HCT116 (cell line): ENCODE measurements at regions not wholly inside any gene's neighbourhood (a gene's known extent, or its start where the extent isn't known, plus 50 kb on each side); places are given as distances from the start of the nearest gene placed in this dataset.

ENCODE experiments used
- ATAC-seq: fragments of 200-7000 bp; cut with Tn5 transposase; 2 replicates; pipeline ENCODE4 v1.9.1; 2020; ENCODE audit warnings: mild to moderate bottlenecking, moderate library complexity
- BruUV-seq: library from RNA; stranded (reverse); fragments of 400-500 nt; replicated peaks from 2 replicates; lab custom pipeline; 2021; lab: Mats Ljungman, UMichigan
- CTCF ChIA-PET: fragments of 300-600 bp; sonication (Branson Sonifier 250); formaldehyde crosslinking; loops from one replicate; lab custom pipeline; 2021; ENCODE audit warnings: antibody characterized with exemption; lab: Charles Lee
- POLR2A ChIA-PET: fragments of 300-600, 350-600 bp; sonication (Branson Sonifier 250); formaldehyde crosslinking; loops from one replicate; lab custom pipeline; 2021; ENCODE audit warnings: antibody characterized with exemption; lab: Charles Lee
- RAD21 ChIA-PET, 2 experiments: fragments of 300-600 bp; sonication (Branson Sonifier 250); formaldehyde crosslinking; loops; one replicate each; lab custom pipeline; 2023; ENCODE audit warnings: low total read pairs in 2 of 2; ENCODE audit not compliant: uncharacterized antibody in 2 of 2, unreplicated experiment in 2 of 2, low non-redundant PET in 1 of 2; lab: Charles Lee
- DNase-seq: peaks from one replicate; pipeline ENCODE4 v3.0.0-alpha.2; 2010; ENCODE audit warnings: low read depth, low spot score
- H2AFZ ChIP-seq: fragments of 200-600 bp; shearing (Covaris generic), sonication (generic); 2 replicates; pipeline ENCODE4 v1.6.1; 2017; ENCODE audit warnings: low read depth, mixed run types, mixed read lengths, antibody characterized with exemption, low read length; ENCODE audit not compliant: poor library complexity, severe bottlenecking
- H3K27ac ChIP-seq: 2 replicates; pipeline ENCODE4 v1.5.1; 2012; ENCODE audit warnings: low read depth, low read length
- H3K27me3 ChIP-seq: fragments of 200-600 bp; sonication (generic); 2 replicates; pipeline ENCODE4 v1.6.1; 2016; ENCODE audit warnings: mixed run types, low read length, mixed read lengths; ENCODE audit not compliant: insufficient read depth
- H3K36me3 ChIP-seq, 2 experiments: fragments of 200-500 bp in 1 of 2; fragments of 200-600 bp in 1 of 2; sonication (Bioruptor generic) in 1 of 2; sonication (generic) in 1 of 2; 2 replicates each; pipeline versions ENCODE4 v1.5.1 to v1.6.1; 2014 to 2016; ENCODE audit warnings: low read length in 2 of 2, inconsistent platforms in 1 of 2, mixed read lengths in 1 of 2, mixed run types in 1 of 2; ENCODE audit not compliant: insufficient read depth in 2 of 2, control insufficient read depth in 1 of 2
- H3K4me1 ChIP-seq, 2 experiments: fragments of 200-600 bp in 1 of 2; sonication (generic) in 1 of 2; 2 replicates each; pipeline versions ENCODE4 v1.5.1 to v1.6.1; 2012 to 2017; ENCODE audit warnings: low read length in 2 of 2, inconsistent platforms in 1 of 2, mild to moderate bottlenecking in 1 of 2, mixed read lengths in 1 of 2, mixed run types in 1 of 2, moderate library complexity in 1 of 2; ENCODE audit not compliant: insufficient read depth in 2 of 2, control insufficient read depth in 1 of 2
- H3K4me2 ChIP-seq: fragments of 200-600 bp; sonication (generic); 2 replicates; pipeline ENCODE4 v1.6.1; 2017; ENCODE audit warnings: mixed run types, low read length, mixed read lengths
- H3K4me3 ChIP-seq, 2 experiments: fragments of 200-600 bp in 1 of 2; sonication (generic) in 1 of 2; replicated peaks in 1 of 2; 2 replicates each; pipeline ENCODE4 v1.5.1; 2011 to 2016; ENCODE audit warnings: low read length in 2 of 2, control low read depth in 1 of 2, low read depth in 1 of 2, mild to moderate bottlenecking in 1 of 2, mixed read lengths in 1 of 2, mixed run types in 1 of 2
- H3K79me2 ChIP-seq: fragments of 200-600 bp; sonication (generic); 2 replicates; pipeline ENCODE4 v1.6.1; 2017; ENCODE audit warnings: mild to moderate bottlenecking, mixed run types, low read length, moderate library complexity, mixed read lengths; ENCODE audit not compliant: insufficient read depth
- H3K9ac ChIP-seq: fragments of 200-600 bp; sonication (generic); 2 replicates; pipeline ENCODE4 v1.6.1; 2016; ENCODE audit warnings: low read length, mixed read lengths
- H3K9me2 ChIP-seq: fragments of 200-600 bp; sonication (generic), shearing (Covaris generic); 2 replicates; pipeline ENCODE4 v1.6.1; 2017; ENCODE audit warnings: mixed run types, mild to moderate bottlenecking, moderate library complexity; ENCODE audit not compliant: insufficient read depth
- H3K9me3 ChIP-seq, 2 experiments: fragments of 200-500 bp in 1 of 2; fragments of 200-600 bp in 1 of 2; sonication (Bioruptor generic) in 1 of 2; sonication (generic) in 1 of 2; 2 replicates each; pipeline ENCODE4 v1.6.1; 2014 to 2017; ENCODE audit warnings: low read length in 2 of 2, mixed read lengths in 2 of 2, inconsistent platforms in 1 of 2, low read depth in 1 of 2, mild to moderate bottlenecking in 1 of 2, mixed run types in 1 of 2, moderate library complexity in 1 of 2; ENCODE audit not compliant: control insufficient read depth in 1 of 2, insufficient read depth in 1 of 2
- H4K20me1 ChIP-seq: fragments of 200-600 bp; sonication (generic), shearing (Covaris generic); 2 replicates; pipeline ENCODE4 v1.6.1; 2017; ENCODE audit warnings: mixed run types, mild to moderate bottlenecking, moderate library complexity; ENCODE audit not compliant: insufficient read depth
- CBX3 ChIP-seq: IDR thresholded peaks from 2 replicates; pipeline ENCODE4 v1.6.1; 2012; ENCODE audit warnings: low read depth
- CEBPB ChIP-seq: IDR thresholded peaks from 2 replicates; pipeline ENCODE4 v1.6.1; 2012; ENCODE audit warnings: low read depth
- CTCF ChIP-seq, 3 experiments: fragments of 200-600 bp in 1 of 3; sonication (generic) in 1 of 3; IDR thresholded peaks in 2 of 3; conservative IDR thresholded peaks in 1 of 3; 2 replicates each; pipeline ENCODE4 v1.5.1; 2012 to 2017; ENCODE audit warnings: low read depth in 2 of 3, low read length in 2 of 3, antibody characterized with exemption in 1 of 3, borderline replicate concordance in 1 of 3, control low read depth in 1 of 3, mild to moderate bottlenecking in 1 of 3, mixed read lengths in 1 of 3, mixed run types in 1 of 3, moderate library complexity in 1 of 3; ENCODE audit not compliant: insufficient read depth in 1 of 3
- EGR1 ChIP-seq: IDR thresholded peaks from 2 replicates; pipeline ENCODE4 v1.6.1; 2012; ENCODE audit warnings: low read depth
- EZH2phosphoT487 ChIP-seq: fragments of 200-600 bp; IDR thresholded peaks from 2 replicates; pipeline ENCODE4 v1.6.1; 2018; ENCODE audit warnings: antibody characterized with exemption, borderline replicate concordance
- FOSL1 ChIP-seq: IDR thresholded peaks from 2 replicates; pipeline ENCODE4 v1.6.1; 2012; ENCODE audit warnings: low read depth
- MAX ChIP-seq: IDR thresholded peaks from 2 replicates; pipeline ENCODE4 v1.6.1; 2012
- POLR2A ChIP-seq: IDR thresholded peaks from 2 replicates; pipeline ENCODE4 v1.7.0; 2011; ENCODE audit warnings: borderline replicate concordance; ENCODE audit not compliant: insufficient read depth, insufficient read length; ENCODE audit errors: extremely low read depth
- POLR2AphosphoS5 ChIP-seq: IDR thresholded peaks from 2 replicates; pipeline ENCODE4 v1.6.1; 2011; ENCODE audit warnings: mild to moderate bottlenecking, low read depth, low read length, moderate library complexity
- RAD21 ChIP-seq: IDR thresholded peaks from 2 replicates; pipeline ENCODE4 v1.6.1; 2012; ENCODE audit warnings: low read depth, mild to moderate bottlenecking
- SIN3A ChIP-seq: IDR thresholded peaks from 2 replicates; pipeline ENCODE4 v1.6.1; 2012; ENCODE audit warnings: low read depth
- SP1 ChIP-seq: IDR thresholded peaks from 2 replicates; pipeline ENCODE4 v1.6.1; 2012; ENCODE audit warnings: low read depth
- TCF7L2 ChIP-seq: IDR thresholded peaks from 2 replicates; pipeline ENCODE4 v1.7.0; 2011; ENCODE audit warnings: borderline replicate concordance, inconsistent platforms; ENCODE audit not compliant: insufficient read depth, insufficient read length; ENCODE audit errors: extremely low read depth
- YY1 ChIP-seq: IDR thresholded peaks from 2 replicates; pipeline ENCODE4 v1.6.1; 2011; ENCODE audit warnings: low read length, low read depth, moderate library complexity, mild to moderate bottlenecking; ENCODE audit not compliant: insufficient replicate concordance; ENCODE audit errors: extremely low read depth
- ZFX ChIP-seq: fragments of 450-650 bp; IDR thresholded peaks from 2 replicates; pipeline ENCODE4 v1.6.1; 2017
- ZNF274 ChIP-seq: fragments of 200-500 bp; sonication (Bioruptor generic); IDR thresholded peaks from 2 replicates; pipeline ENCODE4 v1.6.1; 2014; ENCODE audit warnings: mild to moderate bottlenecking, low read depth, low read length, inconsistent platforms
- intact Hi-C: fragments of 100-400 bp; cut with micrococcal nuclease; formaldehyde crosslinking; loops from 2 replicates; pipeline ENCODE4 v1.10.0; 2022
- TF ChIP-seq, protein P1 (sequence below): IDR thresholded peaks from 2 replicates; pipeline ENCODE4 v1.6.1; 2012; ENCODE audit warnings: low read depth
- TF ChIP-seq, protein P2 (sequence below): IDR thresholded peaks from 2 replicates; pipeline ENCODE4 v1.6.1; 2012
- TF ChIP-seq, protein P3 (sequence below): IDR thresholded peaks from 2 replicates; pipeline ENCODE4 v1.6.1; 2011; ENCODE audit warnings: mild to moderate bottlenecking, low read length, moderate library complexity; ENCODE audit not compliant: insufficient replicate concordance; ENCODE audit errors: extremely low read depth

GRCh38 chr4:108313546-108314339 lies 145.0 kb upstream of the LEF1 start:
- no peaks in the 10 kb centered on the region for H3K4me1 ChIP-seq
- no peaks in the 10 kb centered on the region for H3K9me3 ChIP-seq
- H3K27ac ChIP-seq = no peak overlapping the region
- RAD21 ChIA-PET = no interaction called here
- ATAC-seq (no peak), DNase-seq (no peak)
- H4K20me1 ChIP-seq = no peaks in the 10 kb centered on the region
- intact Hi-C loops = no loop called here
- H3K36me3 ChIP-seq = no peaks in the 10 kb centered on the region
- no peaks in the 10 kb centered on the region for H3K79me2 ChIP-seq
- no TSS peak for BruUV-seq
- H3K4me2 ChIP-seq = no peak overlapping the region
- TF ChIP-seq ZFX (no peak), TCF7L2 (no peak), SP1 (no peak), FOSL1 (no peak), EZH2phosphoT487 (no peak), CBX3 (no peak), ZNF274 (no peak), POLR2AphosphoS5 (no peak), MAX (no peak), CTCF (IDR thresholded peaks at IDR 0.05 in 2 of 3, conservative IDR thresholded peaks at IDR 0.05 in 1 of 3; ENCODE audit: borderline replicate concordance in 1 of 3, insufficient read depth in 1 of 3, low read depth in 2 of 3, low read length in 2 of 3) (no peak), SIN3A (no peak), CEBPB (no peak), YY1 (no peak), POLR2A (no peak), RAD21 (no peak), EGR1 (no peak)
- TF ChIP-seq, protein P1, sequence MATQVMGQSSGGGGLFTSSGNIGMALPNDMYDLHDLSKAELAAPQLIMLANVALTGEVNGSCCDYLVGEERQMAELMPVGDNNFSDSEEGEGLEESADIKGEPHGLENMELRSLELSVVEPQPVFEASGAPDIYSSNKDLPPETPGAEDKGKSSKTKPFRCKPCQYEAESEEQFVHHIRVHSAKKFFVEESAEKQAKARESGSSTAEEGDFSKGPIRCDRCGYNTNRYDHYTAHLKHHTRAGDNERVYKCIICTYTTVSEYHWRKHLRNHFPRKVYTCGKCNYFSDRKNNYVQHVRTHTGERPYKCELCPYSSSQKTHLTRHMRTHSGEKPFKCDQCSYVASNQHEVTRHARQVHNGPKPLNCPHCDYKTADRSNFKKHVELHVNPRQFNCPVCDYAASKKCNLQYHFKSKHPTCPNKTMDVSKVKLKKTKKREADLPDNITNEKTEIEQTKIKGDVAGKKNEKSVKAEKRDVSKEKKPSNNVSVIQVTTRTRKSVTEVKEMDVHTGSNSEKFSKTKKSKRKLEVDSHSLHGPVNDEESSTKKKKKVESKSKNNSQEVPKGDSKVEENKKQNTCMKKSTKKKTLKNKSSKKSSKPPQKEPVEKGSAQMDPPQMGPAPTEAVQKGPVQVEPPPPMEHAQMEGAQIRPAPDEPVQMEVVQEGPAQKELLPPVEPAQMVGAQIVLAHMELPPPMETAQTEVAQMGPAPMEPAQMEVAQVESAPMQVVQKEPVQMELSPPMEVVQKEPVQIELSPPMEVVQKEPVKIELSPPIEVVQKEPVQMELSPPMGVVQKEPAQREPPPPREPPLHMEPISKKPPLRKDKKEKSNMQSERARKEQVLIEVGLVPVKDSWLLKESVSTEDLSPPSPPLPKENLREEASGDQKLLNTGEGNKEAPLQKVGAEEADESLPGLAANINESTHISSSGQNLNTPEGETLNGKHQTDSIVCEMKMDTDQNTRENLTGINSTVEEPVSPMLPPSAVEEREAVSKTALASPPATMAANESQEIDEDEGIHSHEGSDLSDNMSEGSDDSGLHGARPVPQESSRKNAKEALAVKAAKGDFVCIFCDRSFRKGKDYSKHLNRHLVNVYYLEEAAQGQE = no peak
- TF ChIP-seq, protein P2, sequence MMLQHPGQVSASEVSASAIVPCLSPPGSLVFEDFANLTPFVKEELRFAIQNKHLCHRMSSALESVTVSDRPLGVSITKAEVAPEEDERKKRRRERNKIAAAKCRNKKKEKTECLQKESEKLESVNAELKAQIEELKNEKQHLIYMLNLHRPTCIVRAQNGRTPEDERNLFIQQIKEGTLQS = no peak
- TF ChIP-seq, protein P3, sequence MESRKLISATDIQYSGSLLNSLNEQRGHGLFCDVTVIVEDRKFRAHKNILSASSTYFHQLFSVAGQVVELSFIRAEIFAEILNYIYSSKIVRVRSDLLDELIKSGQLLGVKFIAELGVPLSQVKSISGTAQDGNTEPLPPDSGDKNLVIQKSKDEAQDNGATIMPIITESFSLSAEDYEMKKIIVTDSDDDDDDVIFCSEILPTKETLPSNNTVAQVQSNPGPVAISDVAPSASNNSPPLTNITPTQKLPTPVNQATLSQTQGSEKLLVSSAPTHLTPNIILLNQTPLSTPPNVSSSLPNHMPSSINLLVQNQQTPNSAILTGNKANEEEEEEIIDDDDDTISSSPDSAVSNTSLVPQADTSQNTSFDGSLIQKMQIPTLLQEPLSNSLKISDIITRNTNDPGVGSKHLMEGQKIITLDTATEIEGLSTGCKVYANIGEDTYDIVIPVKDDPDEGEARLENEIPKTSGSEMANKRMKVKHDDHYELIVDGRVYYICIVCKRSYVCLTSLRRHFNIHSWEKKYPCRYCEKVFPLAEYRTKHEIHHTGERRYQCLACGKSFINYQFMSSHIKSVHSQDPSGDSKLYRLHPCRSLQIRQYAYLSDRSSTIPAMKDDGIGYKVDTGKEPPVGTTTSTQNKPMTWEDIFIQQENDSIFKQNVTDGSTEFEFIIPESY = no peak
- no peak overlapping the region for H3K9ac ChIP-seq
- H3K4me3 ChIP-seq = no peak overlapping the region
- CTCF ChIA-PET = no interaction called here
- H3K27me3 ChIP-seq = no peaks in the 10 kb centered on the region; the same call in 1 of the 2 replicates
- POLR2A ChIA-PET = no interaction called here
- no peaks in the 10 kb centered on the region for H3K9me2 ChIP-seq
- no peak overlapping the region for H2AFZ ChIP-seq
